ENCODE measurements at regions not wholly inside any gene's neighbourhood (a gene's known extent, or its start where the extent isn't known, plus 50 kb on each side); places are given as distances from the start of the nearest gene placed in this dataset.
A peak's percentile ranks its signal among the peaks of the same experiment; 100 is the strongest.
"Not testable (repeated sequence)": the region's sequence is repeated elsewhere in the genome, so short reads cannot be mapped to it uniquely, and the experiment has no call there.

- no peak for DNase-seq
These were observed 183.1 kb upstream of the FBXO33 start for GRCh38 chr14:39615352-39615751.

- DNase-seq: no peak
These were observed 182.2 kb upstream of the FBXO33 start for GRCh38 chr14:39614297-39614923.

- DNase-seq: no peak
These were observed 176.9 kb upstream of the FBXO33 start for GRCh38 chr14:39609119-39609518.

- no peak for DNase-seq
These were observed 175.7 kb upstream of the FBXO33 start for GRCh38 chr14:39607978-39608377.

GRCh38 chr14:39603942-39604341, 171.7 kb upstream of the FBXO33 start:
- DNase-seq: no peak

GRCh38 chr14:39593377-39593776, 161.1 kb upstream of the FBXO33 start:
- no peak for DNase-seq

GRCh38 chr14:39592116-39592789, 160.0 kb upstream of the FBXO33 start:
- peak; percentile 22 for DNase-seq

- DNase-seq: not testable (repeated sequence)
These were observed 157.6 kb upstream of the FBXO33 start for GRCh38 chr14:39589882-39590281.

GRCh38 chr14:39582028-39582654, 149.9 kb upstream of the FBXO33 start:
- DNase-seq: no peak

- peak; percentile 12 for DNase-seq
These were observed 149.2 kb upstream of the FBXO33 start for GRCh38 chr14:39581474-39581873.

GRCh38 chr14:39580696-39581095, 148.5 kb upstream of the FBXO33 start:
- no peak for DNase-seq

GRCh38 chr14:39576736-39577135, 144.5 kb upstream of the FBXO33 start:
- DNase-seq: no peak

GRCh38 chr14:39576258-39576657, 144.0 kb upstream of the FBXO33 start:
- no peak for DNase-seq

GRCh38 chr14:39568809-39569538, 136.7 kb upstream of the FBXO33 start:
- DNase-seq: no peak

- no peak for DNase-seq
These were observed 134.6 kb upstream of the FBXO33 start for GRCh38 chr14:39566795-39567194.

- DNase-seq: no peak
These were observed 131.1 kb upstream of the FBXO33 start for GRCh38 chr14:39563361-39563760.

GRCh38 chr14:39562175-39562574, 129.9 kb upstream of the FBXO33 start:
- no peak for DNase-seq

- no peak for DNase-seq
These were observed 126.3 kb upstream of the FBXO33 start for GRCh38 chr14:39558525-39558924.

- DNase-seq: no peak
These were observed 123.5 kb upstream of the FBXO33 start for GRCh38 chr14:39555749-39556148.

GRCh38 chr14:39554576-39554975, 122.3 kb upstream of the FBXO33 start:
- no peak for DNase-seq

- no peak for DNase-seq
These were observed 116.1 kb upstream of the FBXO33 start for GRCh38 chr14:39548358-39548757.

GRCh38 chr14:39547845-39548244, 115.6 kb upstream of the FBXO33 start:
- no peak for DNase-seq

- no peak for DNase-seq
These were observed 73.6 kb upstream of the FBXO33 start for GRCh38 chr14:39505812-39506211.

- DNase-seq: no peak
These were observed 68.0 kb upstream of the FBXO33 start for GRCh38 chr14:39500253-39500652.
